GM12878 (cell line): ENCODE measurements at regions not wholly inside any gene's neighbourhood (a gene's known extent, or its start where the extent isn't known, plus 50 kb on each side); places are given as distances from the start of the nearest gene placed in this dataset.

ENCODE experiments used
- ATAC-seq: fragments of 200-7000 bp; cut with Tn5 transposase; 3 replicates; pipeline ENCODE4 v1.9.1; 2020; ENCODE audit warnings: mild to moderate bottlenecking, moderate library complexity
- BruUV-seq: library from RNA; stranded (reverse); fragments of 400-500 nt; replicated peaks from 2 replicates; lab custom pipeline; 2021; lab: Mats Ljungman, UMichigan
- CTCF ChIA-PET: fragments of 300-600 bp; sonication (Branson Sonifier 250); formaldehyde crosslinking; extraction: SDS; loops from one replicate; lab custom pipeline; 2021; ENCODE audit warnings: inconsistent platforms; lab: Yijun Ruan, JAX
- POLR2A ChIA-PET: fragments of 350-600 bp; formaldehyde crosslinking; extraction: SDS; loops from one replicate; lab custom pipeline; 2021; ENCODE audit warnings: inconsistent platforms; lab: Charles Lee
- RAD21 ChIA-PET: fragments of 300-600 bp; sonication (Branson Sonifier 250); formaldehyde crosslinking; loops from one replicate; lab custom pipeline; 2023; ENCODE audit warnings: antibody characterized with exemption; ENCODE audit not compliant: unreplicated experiment; lab: Charles Lee
- SMC1A ChIA-PET: fragments of 300-600 bp; sonication (Branson Sonifier 250); formaldehyde crosslinking; loops from one replicate; lab custom pipeline; 2023; ENCODE audit not compliant: unreplicated experiment, uncharacterized antibody; lab: Charles Lee
- DNase-seq: peaks from one replicate; pipeline ENCODE4 v3.0.0-alpha.2; 2011; ENCODE audit warnings: low read depth, low spot score
- FAIRE-seq: peaks from 3 replicates; lab custom pipeline; 2011; peaks lifted over from hg19 to GRCh38; lab: Jason Lieb, UNC
- H2AFZ ChIP-seq: 2 replicates; pipeline ENCODE4 v1.6.0; 2011; ENCODE audit warnings: low read depth, low read length, control low read depth; ENCODE audit not compliant: control insufficient read depth
- H3K27ac ChIP-seq: 2 replicates; pipeline ENCODE4 v1.5.1; 2011; ENCODE audit warnings: control low read depth; ENCODE audit not compliant: control insufficient read depth, insufficient read depth
- H3K27me3 ChIP-seq, 2 experiments: replicated peaks in 1 of 2; 2 replicates each; pipeline versions ENCODE4 v1.6.0 to v1.6.1; 2011; ENCODE audit warnings: low read length in 1 of 2; ENCODE audit not compliant: control insufficient read depth in 2 of 2, insufficient read depth in 2 of 2
- H3K36me3 ChIP-seq, 2 experiments: 2 replicates each; pipeline ENCODE4 v1.5.1; 2011; ENCODE audit warnings: low read length in 1 of 2; ENCODE audit not compliant: control insufficient read depth in 2 of 2, insufficient read depth in 2 of 2
- H3K4me1 ChIP-seq: 2 replicates; pipeline ENCODE4 v1.6.1; 2011; ENCODE audit warnings: mild to moderate bottlenecking, low read length, moderate library complexity, mixed read lengths; ENCODE audit not compliant: control insufficient read depth, insufficient read depth
- H3K4me2 ChIP-seq: 2 replicates; pipeline ENCODE4 v1.6.0; 2011; ENCODE audit warnings: control low read depth; ENCODE audit not compliant: control insufficient read depth, insufficient read depth
- H3K4me3 ChIP-seq: fragments of 200-600 bp; sonication (generic); 2 replicates; pipeline ENCODE4 v1.5.1; 2016
- H3K79me2 ChIP-seq: 2 replicates; pipeline ENCODE4 v1.6.0; 2011; ENCODE audit warnings: low read length; ENCODE audit not compliant: control insufficient read depth, insufficient read depth
- H3K9ac ChIP-seq: 2 replicates; pipeline ENCODE4 v1.8.0; 2011; ENCODE audit warnings: low read length, control low read depth, mixed read lengths; ENCODE audit not compliant: control insufficient read depth, insufficient read depth
- H3K9me3 ChIP-seq: replicated peaks from 3 replicates; pipeline ENCODE4 v1.5.1; 2011; ENCODE audit warnings: mild to moderate bottlenecking, low read length; ENCODE audit not compliant: control insufficient read depth, insufficient read depth
- H4K20me1 ChIP-seq: 2 replicates; pipeline ENCODE4 v1.6.0; 2011; ENCODE audit not compliant: control insufficient read depth, insufficient read depth
- CEBPB ChIP-seq, 2 experiments: fragments of 150-350 bp in 1 of 2; IDR thresholded peaks; 2 replicates each; pipeline ENCODE4 v1.6.1; 2012 to 2014; ENCODE audit warnings: low read depth in 2 of 2, low read length in 2 of 2, borderline replicate concordance in 1 of 2, inconsistent platforms in 1 of 2
- CREB1 ChIP-seq: IDR thresholded peaks from 2 replicates; pipeline ENCODE4 v1.6.1; 2012; ENCODE audit warnings: low read depth, mild to moderate bottlenecking, inconsistent platforms
- GATAD2B ChIP-seq: fragments of 450-650 bp; conservative IDR thresholded peaks from 2 replicates; pipeline ENCODE4 v1.6.1; 2017; ENCODE audit warnings: low read depth, mild to moderate bottlenecking, moderate library complexity
- HSF1 ChIP-seq: fragments of 150-350 bp; IDR thresholded peaks from 2 replicates; pipeline ENCODE4 v1.6.1; 2014; ENCODE audit warnings: mild to moderate bottlenecking, low read depth, low read length
- JUNB ChIP-seq: IDR thresholded peaks from 2 replicates; pipeline ENCODE4 v1.6.1; 2016; ENCODE audit warnings: antibody characterized with exemption, mild to moderate bottlenecking
- MLLT1 ChIP-seq: fragments of 450-650 bp; IDR thresholded peaks from 2 replicates; pipeline ENCODE4 v1.6.1; 2016; ENCODE audit warnings: mild to moderate bottlenecking
- NRF1 ChIP-seq: conservative IDR thresholded peaks from 2 replicates; pipeline ENCODE4 v1.6.1; 2011; ENCODE audit warnings: mild to moderate bottlenecking, low read depth, low read length, improper control_type of control experiment
- POU2F2 ChIP-seq: IDR thresholded peaks from 3 replicates; pipeline ENCODE4 v1.6.1; 2011; ENCODE audit warnings: low read depth, mild to moderate bottlenecking, low read length, borderline replicate concordance
- RAD21 ChIP-seq: IDR thresholded peaks from 2 replicates; pipeline ENCODE4 v1.6.1; 2011; ENCODE audit warnings: mild to moderate bottlenecking, low read depth, low read length, moderate library complexity; ENCODE audit not compliant: insufficient read depth
- RBBP5 ChIP-seq: fragments of 200-600 bp; sonication (generic); conservative IDR thresholded peaks from 2 replicates; pipeline ENCODE4 v1.6.1; 2016
- SIN3A ChIP-seq: IDR thresholded peaks from 2 replicates; pipeline ENCODE4 v1.6.1; 2012; ENCODE audit warnings: low read depth, low read length, improper control_type of control experiment
- SPI1 ChIP-seq: IDR thresholded peaks from 2 replicates; pipeline ENCODE4 v1.6.1; 2011; ENCODE audit warnings: low read depth, mild to moderate bottlenecking, low read length, moderate library complexity, borderline replicate concordance; ENCODE audit not compliant: insufficient read depth
- STAT3 ChIP-seq: IDR thresholded peaks from 2 replicates; pipeline ENCODE4 v1.6.1; 2011; ENCODE audit warnings: low read depth, low read length, improper control_type of control experiment
- TCF12 ChIP-seq: IDR thresholded peaks from 2 replicates; pipeline ENCODE4 v1.6.1; 2011; ENCODE audit warnings: low read depth, mild to moderate bottlenecking, low read length
- TCF7 ChIP-seq: IDR thresholded peaks from 2 replicates; pipeline ENCODE4 v1.6.1; 2014; ENCODE audit warnings: antibody characterized with exemption, borderline replicate concordance
- USF1 ChIP-seq: IDR thresholded peaks from 2 replicates; pipeline ENCODE4 v1.6.1; 2011; ENCODE audit warnings: borderline replicate concordance, low read depth, mild to moderate bottlenecking, moderate library complexity, mixed read lengths, low read length; ENCODE audit not compliant: insufficient read depth; ENCODE audit errors: extremely low read length
- ZBTB4 ChIP-seq: fragments of 450-650 bp; formaldehyde crosslinking; IDR thresholded peaks from 2 replicates; pipeline ENCODE4 v1.4.0; 2022; ENCODE audit warnings: mild to moderate bottlenecking, moderate library complexity
- in situ Hi-C: fragments of 300-500 bp; cut with MboI; formaldehyde crosslinking; loops from 9 replicates; pipeline ENCODE4 v1.14.3; 2018; ENCODE audit warnings: mixed read lengths
- intact Hi-C: fragments of 100-400 bp; cut with micrococcal nuclease; formaldehyde crosslinking; loops from one replicate; pipeline ENCODE4 v1.14.2; 2022; ENCODE audit not compliant: unreplicated experiment

- Histone ChIP-seq H2AFZ (no peak overlapping the region), H3K9ac (no peak overlapping the region), H3K27ac (no peak overlapping the region), H3K4me1 (no peaks in the 10 kb centered on the region), H3K4me2 (no peak overlapping the region), H3K79me2 (no peaks in the 10 kb centered on the region), H3K4me3 (no peak overlapping the region), H4K20me1 (no peaks in the 10 kb centered on the region), H3K36me3 (no peaks in the 10 kb centered on the region), H3K27me3 (no peaks in the 10 kb centered on the region), H3K9me3 (no peaks in the 10 kb centered on the region)
- BruUV-seq: no TSS peak
- TF ChIP-seq RAD21: no peak
- TF ChIP-seq CEBPB (IDR thresholded peaks at IDR 0.05; ENCODE audit: borderline replicate concordance in 1 of 2, low read depth in 2 of 2, low read length in 2 of 2): no peak
- no peak for TF ChIP-seq STAT3
- no peak for TF ChIP-seq GATAD2B
- no peak for TF ChIP-seq POU2F2
- TF ChIP-seq NRF1: no peak
- TF ChIP-seq ZBTB4: no peak
- TF ChIP-seq CREB1: no peak
- TF ChIP-seq JUNB: no peak
- TF ChIP-seq MLLT1: no peak
- no peak for TF ChIP-seq SPI1
- no peak for TF ChIP-seq SIN3A
- no peak for TF ChIP-seq TCF7
- no peak for TF ChIP-seq TCF12
- no peak for TF ChIP-seq USF1
- no peak for TF ChIP-seq RBBP5
- no peak for TF ChIP-seq HSF1
- in situ Hi-C loops: no loop called here
- POLR2A ChIA-PET: no interaction called here
- SMC1A ChIA-PET: interaction anchor here (1.8 kb wide), 1 partner anchor 14 kb away, joined by 4 read pairs; no protein-coding TSS in a partner anchor
- CTCF ChIA-PET: no interaction called here
- RAD21 ChIA-PET: no interaction called here
- intact Hi-C loops: no loop called here
- FAIRE-seq: no peak
- no peak for ATAC-seq
- DNase-seq: no peak
These were observed 388.2 kb downstream of the FAM170A start for GRCh38 chr5:120017513-120017912.
